HL-60 (cell line): ENCODE measurements at regions not wholly inside any gene's neighbourhood (a gene's known extent, or its start where the extent isn't known, plus 50 kb on each side); places are given as distances from the start of the nearest gene placed in this dataset.

Experiments
- POLR2AphosphoS5 ChIP-seq: IDR thresholded peaks from 2 replicates; pipeline ENCODE4 v1.6.1; 2012; ENCODE audit warnings: low read depth
- REST ChIP-seq: IDR thresholded peaks from 2 replicates; pipeline ENCODE4 v1.6.1; 2012; ENCODE audit warnings: low read depth; ENCODE audit not compliant: insufficient replicate concordance
- TF ChIP-seq, protein P1 (sequence below): IDR thresholded peaks from one replicate; pipeline ENCODE4 v1.5.1; 2011; ENCODE audit warnings: low read length, control low read depth, inconsistent platforms; ENCODE audit not compliant: insufficient read depth

- TF ChIP-seq, protein P1, sequence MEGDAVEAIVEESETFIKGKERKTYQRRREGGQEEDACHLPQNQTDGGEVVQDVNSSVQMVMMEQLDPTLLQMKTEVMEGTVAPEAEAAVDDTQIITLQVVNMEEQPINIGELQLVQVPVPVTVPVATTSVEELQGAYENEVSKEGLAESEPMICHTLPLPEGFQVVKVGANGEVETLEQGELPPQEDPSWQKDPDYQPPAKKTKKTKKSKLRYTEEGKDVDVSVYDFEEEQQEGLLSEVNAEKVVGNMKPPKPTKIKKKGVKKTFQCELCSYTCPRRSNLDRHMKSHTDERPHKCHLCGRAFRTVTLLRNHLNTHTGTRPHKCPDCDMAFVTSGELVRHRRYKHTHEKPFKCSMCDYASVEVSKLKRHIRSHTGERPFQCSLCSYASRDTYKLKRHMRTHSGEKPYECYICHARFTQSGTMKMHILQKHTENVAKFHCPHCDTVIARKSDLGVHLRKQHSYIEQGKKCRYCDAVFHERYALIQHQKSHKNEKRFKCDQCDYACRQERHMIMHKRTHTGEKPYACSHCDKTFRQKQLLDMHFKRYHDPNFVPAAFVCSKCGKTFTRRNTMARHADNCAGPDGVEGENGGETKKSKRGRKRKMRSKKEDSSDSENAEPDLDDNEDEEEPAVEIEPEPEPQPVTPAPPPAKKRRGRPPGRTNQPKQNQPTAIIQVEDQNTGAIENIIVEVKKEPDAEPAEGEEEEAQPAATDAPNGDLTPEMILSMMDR, result no peak
- no peak for TF ChIP-seq POLR2AphosphoS5
- TF ChIP-seq REST, result no peak
These were observed 297.7 kb upstream of the POU5F2 start for GRCh38 chr5:94039101-94039500.
